ENCODE measurements at regions not wholly inside any gene's neighbourhood (a gene's known extent, or its start where the extent isn't known, plus 50 kb on each side); places are given as distances from the start of the nearest gene placed in this dataset.

DNA sequence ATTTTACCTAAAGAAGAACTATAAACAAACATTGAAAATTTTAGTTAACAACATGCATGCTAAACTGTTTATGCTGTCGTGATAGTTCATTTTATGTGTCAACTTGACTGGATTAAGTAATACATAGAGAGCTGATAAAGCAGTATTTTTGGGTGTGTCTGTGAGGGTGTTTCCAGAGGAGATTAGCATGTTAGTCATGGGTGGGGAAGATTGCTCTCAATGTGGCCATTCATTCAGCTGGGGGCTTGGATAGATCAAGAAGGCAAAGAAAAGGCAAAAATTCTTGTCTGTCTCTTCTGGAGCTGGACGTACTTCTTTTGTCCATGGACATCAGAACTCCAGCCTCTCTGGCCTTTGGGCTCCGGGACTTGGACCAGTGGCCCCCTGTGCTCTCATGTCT is 172.9 kb upstream of the SEMA3E start:
- Histone ChIP-seq H3K23me2 (ENCODE audit: low read depth, low read length) (no peaks in the 10 kb centered on the region), H2BK120ac (replicated peaks; ENCODE audit: low read depth, low read length) (no peak overlapping the region), H4K5ac (ENCODE audit: insufficient read length, low read depth, low read length) (no peak overlapping the region), H4K91ac (replicated peaks; ENCODE audit: insufficient read length, low read length) (no peak overlapping the region), H2BK5ac (ENCODE audit: low read depth, low read length) (no peak overlapping the region), H2AFZ (ENCODE audit: low read length) (no peak overlapping the region), H4K8ac (ENCODE audit: extremely low read depth, insufficient read depth, low read length) (no peak overlapping the region), H3K9me3 (ENCODE audit: insufficient read depth in 2 of 2, low read depth in 1 of 2, low read length in 1 of 2) (no peaks in the 10 kb centered on the region), H2AK5ac (ENCODE audit: low read depth, low read length) (no peak overlapping the region), H3K4ac (replicated peaks; ENCODE audit: insufficient read length, low read depth, low read length) (no peak overlapping the region), H3K23ac (ENCODE audit: insufficient read length) (no peak overlapping the region), H2BK20ac (ENCODE audit: low read length) (no peak overlapping the region), H2BK15ac (ENCODE audit: low read length) (no peak overlapping the region), H3K9ac (replicated peaks in 1 of 4; ENCODE audit: extremely low read depth in 1 of 4, low read depth in 3 of 4, low read length in 3 of 4) (no peak overlapping the region), H3K4me2 (ENCODE audit: insufficient read depth in 1 of 2, low read depth in 2 of 2, low read length in 2 of 2) (no peak overlapping the region), H3K36me3 (ENCODE audit: control insufficient read depth in 2 of 4, insufficient read depth in 4 of 4, low read length in 3 of 4) (no peaks in the 10 kb centered on the region), H3K56ac (replicated peaks; ENCODE audit: insufficient read length, low read depth, low read length) (no peak overlapping the region), H2BK12ac (ENCODE audit: low read depth, low read length) (no peak overlapping the region), H3K27ac (ENCODE audit: low read depth, low read length) (no peak overlapping the region), H3K27me3 (replicated peaks in 1 of 4; ENCODE audit: control insufficient read depth in 3 of 4, extremely low read depth in 1 of 4, insufficient read depth in 3 of 4, low read length in 3 of 4) (no peaks in the 10 kb centered on the region), H3K4me3 (ENCODE audit: extremely low read depth in 1 of 4, insufficient read depth in 2 of 4, low read depth in 3 of 4, low read length in 4 of 4) (no peak overlapping the region), H4K20me1 (replicated peaks in 1 of 2; ENCODE audit: control insufficient read depth in 1 of 2, insufficient read depth in 2 of 2, low read length in 2 of 2) (no peaks in the 10 kb centered on the region), H3K79me1 (ENCODE audit: low read depth, low read length) (no peaks in the 10 kb centered on the region), H3K14ac (ENCODE audit: insufficient read length) (no peak overlapping the region), H3K4me1 (replicated peaks in 1 of 4; ENCODE audit: control insufficient read depth in 3 of 4, insufficient read depth in 4 of 4, low read length in 3 of 4) (no peaks in the 10 kb centered on the region), H3K79me2 (ENCODE audit: control insufficient read depth in 1 of 2, insufficient read depth in 2 of 2, low read length in 2 of 2) (no peaks in the 10 kb centered on the region), H3K18ac (ENCODE audit: extremely low read depth, low read length) (no peak overlapping the region)
- POLR2A ChIA-PET (ENCODE audit: partially characterized antibody): interaction anchor here (0.6 kb wide), 1 partner anchor 10 kb away, joined by 3 read pairs; no protein-coding TSS in a partner anchor
- FAIRE-seq: no peak
- CTCF ChIA-PET (ENCODE audit: partially characterized antibody): no interaction called here
- DNase-seq (ENCODE audit: low read depth in 1 of 2, low spot score in 2 of 2): no peak
- WGBS, 2 experiments (ENCODE audit: extremely low coverage in 1 of 2, insufficient coverage in 1 of 2, insufficient read length in 1 of 2, insufficient replicate concordance in 2 of 2, low coverage in 1 of 2, low lambda C conversion rate in 2 of 2, missing lambda C conversion rate in 1 of 2): 78% methylated on average over 3 of the region's 3 CpGs; no CpG with 5 or more reads in 1 of the 2 experiments
- TF ChIP-seq SP2 (IDR thresholded peaks at IDR 0.05; ENCODE audit: low read length) (no peak), KDM1A (IDR thresholded peaks at IDR 0.05; ENCODE audit: borderline replicate concordance, low read length) (no peak), CREB1 (IDR thresholded peaks at IDR 0.05) (no peak), SP1 (IDR thresholded peaks at IDR 0.05; ENCODE audit: low read depth, low read length) (no peak)
- TF ChIP-seq, protein P1, sequence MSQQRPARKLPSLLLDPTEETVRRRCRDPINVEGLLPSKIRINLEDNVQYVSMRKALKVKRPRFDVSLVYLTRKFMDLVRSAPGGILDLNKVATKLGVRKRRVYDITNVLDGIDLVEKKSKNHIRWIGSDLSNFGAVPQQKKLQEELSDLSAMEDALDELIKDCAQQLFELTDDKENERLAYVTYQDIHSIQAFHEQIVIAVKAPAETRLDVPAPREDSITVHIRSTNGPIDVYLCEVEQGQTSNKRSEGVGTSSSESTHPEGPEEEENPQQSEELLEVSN (IDR thresholded peaks at IDR 0.05): no peak

Data from H1 (cell line).